ENCODE measurements at regions not wholly inside any gene's neighbourhood (a gene's known extent, or its start where the extent isn't known, plus 50 kb on each side); places are given as distances from the start of the nearest gene placed in this dataset.

DNA sequence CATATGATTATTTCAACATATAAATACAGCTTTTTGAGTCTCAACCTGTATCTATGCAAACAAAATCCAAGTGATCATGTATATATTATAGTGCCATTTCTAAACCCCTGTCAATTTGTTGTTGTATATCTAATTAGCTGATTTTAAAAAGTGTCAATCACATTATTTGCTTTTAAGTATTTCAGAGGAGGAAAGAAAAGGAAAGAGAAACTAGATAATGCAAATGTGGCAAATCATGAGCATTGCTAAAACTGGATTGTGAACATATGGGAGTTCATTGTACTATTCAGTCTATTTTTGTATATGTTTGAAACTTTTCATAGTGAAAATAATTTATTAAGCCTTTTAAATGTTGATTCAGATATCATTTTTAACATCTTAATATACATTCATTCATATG lies 190.7 kb downstream of the ZIC4 start:
- H4K20me1 ChIP-seq (ENCODE audit: insufficient read depth) = no peaks in the 10 kb centered on the region
- no peaks in the 10 kb centered on the region for H3K4me1 ChIP-seq (ENCODE audit: control insufficient read depth in 1 of 2, insufficient read depth in 2 of 2, low read depth in 1 of 2, low read length in 1 of 2)
- H3K4me3 ChIP-seq (ENCODE audit: low read depth in 2 of 2, low read length in 1 of 2) = no peak overlapping the region
- POLR2A ChIA-PET = no interaction called here
- CTCF ChIA-PET = no interaction called here
- no peaks in the 10 kb centered on the region for H3K9me2 ChIP-seq
- H3K79me2 ChIP-seq (ENCODE audit: insufficient read depth) = no peaks in the 10 kb centered on the region
- no peak overlapping the region for H2AFZ ChIP-seq (ENCODE audit: low read depth)
- no peaks in the 10 kb centered on the region for H3K9me3 ChIP-seq
- no peak for TF ChIP-seq CHD2 (IDR thresholded peaks at IDR 0.05; ENCODE audit: low read length, partially characterized antibody)
- no peak for TF ChIP-seq MXI1 (IDR thresholded peaks at IDR 0.05; ENCODE audit: low read depth, low read length)
- no peak for TF ChIP-seq NRF1 (IDR thresholded peaks at IDR 0.05; ENCODE audit: low read depth, low read length)
- TF ChIP-seq RXRA (IDR thresholded peaks at IDR 0.05; ENCODE audit: borderline replicate concordance, low read depth) = no peak
- no peak for TF ChIP-seq TAF1 (IDR thresholded peaks at IDR 0.05; ENCODE audit: borderline replicate concordance, low read depth, low read length)
- TF ChIP-seq IRF3 (IDR thresholded peaks at IDR 0.05; ENCODE audit: low read depth, low read length) = no peak
- TF ChIP-seq, protein P1, sequence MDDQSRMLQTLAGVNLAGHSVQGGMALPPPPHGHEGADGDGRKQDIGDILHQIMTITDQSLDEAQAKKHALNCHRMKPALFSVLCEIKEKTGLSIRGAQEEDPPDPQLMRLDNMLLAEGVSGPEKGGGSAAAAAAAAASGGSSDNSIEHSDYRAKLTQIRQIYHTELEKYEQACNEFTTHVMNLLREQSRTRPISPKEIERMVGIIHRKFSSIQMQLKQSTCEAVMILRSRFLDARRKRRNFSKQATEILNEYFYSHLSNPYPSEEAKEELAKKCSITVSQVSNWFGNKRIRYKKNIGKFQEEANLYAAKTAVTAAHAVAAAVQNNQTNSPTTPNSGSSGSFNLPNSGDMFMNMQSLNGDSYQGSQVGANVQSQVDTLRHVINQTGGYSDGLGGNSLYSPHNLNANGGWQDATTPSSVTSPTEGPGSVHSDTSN (IDR thresholded peaks at IDR 0.05) = no peak
- no peak overlapping the region for H3K4me2 ChIP-seq
- H3K36me3 ChIP-seq (replicated peaks in 1 of 2; ENCODE audit: control insufficient read depth in 1 of 2, insufficient read depth in 2 of 2, low read length in 1 of 2) = no peaks in the 10 kb centered on the region
- H3K27ac ChIP-seq (ENCODE audit: low read depth in 2 of 2, low read length in 1 of 2) = no peak overlapping the region
- no peak overlapping the region for H3K9ac ChIP-seq
- H3F3A ChIP-seq (replicated peaks; ENCODE audit: insufficient read depth) = no peaks in the 10 kb centered on the region
- no peaks in the 10 kb centered on the region for H3K27me3 ChIP-seq (ENCODE audit: insufficient read depth)
- DNase-seq = no peak

GRCh38 chr3:147213633-147214032 lies 192.7 kb downstream of the ZIC4 start:
- Histone ChIP-seq H4K20me1 (ENCODE audit: insufficient read depth) (no peaks in the 10 kb centered on the region), H3K27me3 (ENCODE audit: insufficient read depth) (no peaks in the 10 kb centered on the region), H2AFZ (ENCODE audit: low read depth) (no peak overlapping the region), H3K27ac (ENCODE audit: low read depth in 2 of 2, low read length in 1 of 2) (no peak overlapping the region), H3K4me3 (ENCODE audit: low read depth in 2 of 2, low read length in 1 of 2) (no peak overlapping the region), H3K4me2 (no peak overlapping the region), H3K9ac (no peak overlapping the region), H3K9me2 (no peaks in the 10 kb centered on the region), H3K9me3 (no peaks in the 10 kb centered on the region), H3K79me2 (ENCODE audit: insufficient read depth) (no peaks in the 10 kb centered on the region), H3K4me1 (ENCODE audit: control insufficient read depth in 1 of 2, insufficient read depth in 2 of 2, low read depth in 1 of 2, low read length in 1 of 2) (no peaks in the 10 kb centered on the region), H3F3A (replicated peaks; ENCODE audit: insufficient read depth) (no peaks in the 10 kb centered on the region), H3K36me3 (replicated peaks in 1 of 2; ENCODE audit: control insufficient read depth in 1 of 2, insufficient read depth in 2 of 2, low read length in 1 of 2) (no peaks in the 10 kb centered on the region)
- TF ChIP-seq EZH2phosphoT487 (IDR thresholded peaks at IDR 0.05; ENCODE audit: borderline replicate concordance, low read depth) = no peak
- TF ChIP-seq RXRA (IDR thresholded peaks at IDR 0.05; ENCODE audit: borderline replicate concordance, low read depth) = no peak
- TF ChIP-seq, protein P2, sequence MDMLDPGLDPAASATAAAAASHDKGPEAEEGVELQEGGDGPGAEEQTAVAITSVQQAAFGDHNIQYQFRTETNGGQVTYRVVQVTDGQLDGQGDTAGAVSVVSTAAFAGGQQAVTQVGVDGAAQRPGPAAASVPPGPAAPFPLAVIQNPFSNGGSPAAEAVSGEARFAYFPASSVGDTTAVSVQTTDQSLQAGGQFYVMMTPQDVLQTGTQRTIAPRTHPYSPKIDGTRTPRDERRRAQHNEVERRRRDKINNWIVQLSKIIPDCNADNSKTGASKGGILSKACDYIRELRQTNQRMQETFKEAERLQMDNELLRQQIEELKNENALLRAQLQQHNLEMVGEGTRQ (IDR thresholded peaks at IDR 0.05; ENCODE audit: borderline replicate concordance, low read depth, low read length) = no peak
- TF ChIP-seq ELF1 (IDR thresholded peaks at IDR 0.05) = no peak
- TF ChIP-seq MEF2A (IDR thresholded peaks at IDR 0.05; ENCODE audit: borderline replicate concordance, low read depth) = no peak
- TF ChIP-seq NRF1 (IDR thresholded peaks at IDR 0.05; ENCODE audit: low read depth, low read length) = no peak
- TF ChIP-seq, protein P3, sequence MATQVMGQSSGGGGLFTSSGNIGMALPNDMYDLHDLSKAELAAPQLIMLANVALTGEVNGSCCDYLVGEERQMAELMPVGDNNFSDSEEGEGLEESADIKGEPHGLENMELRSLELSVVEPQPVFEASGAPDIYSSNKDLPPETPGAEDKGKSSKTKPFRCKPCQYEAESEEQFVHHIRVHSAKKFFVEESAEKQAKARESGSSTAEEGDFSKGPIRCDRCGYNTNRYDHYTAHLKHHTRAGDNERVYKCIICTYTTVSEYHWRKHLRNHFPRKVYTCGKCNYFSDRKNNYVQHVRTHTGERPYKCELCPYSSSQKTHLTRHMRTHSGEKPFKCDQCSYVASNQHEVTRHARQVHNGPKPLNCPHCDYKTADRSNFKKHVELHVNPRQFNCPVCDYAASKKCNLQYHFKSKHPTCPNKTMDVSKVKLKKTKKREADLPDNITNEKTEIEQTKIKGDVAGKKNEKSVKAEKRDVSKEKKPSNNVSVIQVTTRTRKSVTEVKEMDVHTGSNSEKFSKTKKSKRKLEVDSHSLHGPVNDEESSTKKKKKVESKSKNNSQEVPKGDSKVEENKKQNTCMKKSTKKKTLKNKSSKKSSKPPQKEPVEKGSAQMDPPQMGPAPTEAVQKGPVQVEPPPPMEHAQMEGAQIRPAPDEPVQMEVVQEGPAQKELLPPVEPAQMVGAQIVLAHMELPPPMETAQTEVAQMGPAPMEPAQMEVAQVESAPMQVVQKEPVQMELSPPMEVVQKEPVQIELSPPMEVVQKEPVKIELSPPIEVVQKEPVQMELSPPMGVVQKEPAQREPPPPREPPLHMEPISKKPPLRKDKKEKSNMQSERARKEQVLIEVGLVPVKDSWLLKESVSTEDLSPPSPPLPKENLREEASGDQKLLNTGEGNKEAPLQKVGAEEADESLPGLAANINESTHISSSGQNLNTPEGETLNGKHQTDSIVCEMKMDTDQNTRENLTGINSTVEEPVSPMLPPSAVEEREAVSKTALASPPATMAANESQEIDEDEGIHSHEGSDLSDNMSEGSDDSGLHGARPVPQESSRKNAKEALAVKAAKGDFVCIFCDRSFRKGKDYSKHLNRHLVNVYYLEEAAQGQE (IDR thresholded peaks at IDR 0.05; ENCODE audit: low read depth, low read length) = no peak
- no peak for TF ChIP-seq FOXM1 (IDR thresholded peaks at IDR 0.05; ENCODE audit: low read depth)
- no peak for TF ChIP-seq GATA2 (CRISPR knock-in tag; IDR thresholded peaks at IDR 0.05)
- TF ChIP-seq YY1 (IDR thresholded peaks at IDR 0.05; ENCODE audit: low read depth) = no peak
- ChIA-PET POLR2A (no interaction called here), CTCF (interaction anchor here (1.1 kb wide), 1 partner anchor 22 kb away, joined by 3 read pairs; no protein-coding TSS in a partner anchor)
- WGBS (ENCODE audit: low lambda C conversion rate) = 24% methylated on average over 2 of the region's 2 CpGs
- no peak for DNase-seq

Measured in SK-N-SH (cell line).